CD4-positive, alpha-beta T cell (primary cell): ENCODE measurements at regions not wholly inside any gene's neighbourhood (a gene's known extent, or its start where the extent isn't known, plus 50 kb on each side); places are given as distances from the start of the nearest gene placed in this dataset.

Experiments
- ATAC-seq: fragments of 200-7000 bp; cut with Tn5 transposase; one replicate; pipeline ENCODE4 v1.10.0; 2022; ENCODE audit warnings: mild to moderate bottlenecking; ENCODE audit not compliant: poor library complexity
- CTCF ChIA-PET: fragments of 350-600 bp; sonication (Branson Sonifier 250); formaldehyde crosslinking; loops from one replicate; lab custom pipeline; 2021; ENCODE audit warnings: antibody characterized with exemption, inconsistent platforms; lab: Charles Lee
- POLR2A ChIA-PET: fragments of 350-600 bp; sonication (Branson Sonifier 250); formaldehyde crosslinking; loops from one replicate; lab custom pipeline; 2021; ENCODE audit warnings: antibody characterized with exemption, inconsistent platforms; lab: Charles Lee
- DNase-seq, 14 experiments: peaks; one replicate each; pipeline ENCODE4 v3.0.0-alpha.2; 2013 to 2020; ENCODE audit warnings: mixed read lengths in 2 of 14
- H3K27ac ChIP-seq, 2 donors: one replicate each; pipeline versions ENCODE4 v1.5.1 to v1.7.0; 2013; ENCODE audit warnings: low read length in 2 of 2, low read depth in 1 of 2, mild to moderate bottlenecking in 1 of 2
- H3K27me3 ChIP-seq, 2 experiments: 1 replicate in 1 of 2; 2 replicates in 1 of 2; pipeline versions ENCODE4 v1.6.1 to v1.7.0; 2013; ENCODE audit warnings: low read length in 2 of 2, control low read depth in 1 of 2, mild to moderate bottlenecking in 1 of 2, moderate library complexity in 1 of 2; ENCODE audit not compliant: insufficient read depth in 2 of 2, control insufficient read depth in 1 of 2
- H3K36me3 ChIP-seq: one replicate; pipeline ENCODE4 v1.6.1; 2013; ENCODE audit warnings: low read length, control low read depth; ENCODE audit not compliant: insufficient read depth
- H3K4me1 ChIP-seq: one replicate; pipeline ENCODE4 v1.6.1; 2013; ENCODE audit warnings: low read length, control low read depth; ENCODE audit not compliant: insufficient read depth
- H3K4me3 ChIP-seq: one replicate; pipeline ENCODE4 v1.5.1; 2013; ENCODE audit warnings: mild to moderate bottlenecking, low read length, moderate library complexity
- H3K9me3 ChIP-seq, 2 experiments: 1 replicate in 1 of 2; 2 replicates in 1 of 2; pipeline versions ENCODE4 v1.6.1 to v1.7.0; 2013; ENCODE audit warnings: low read length in 2 of 2, mild to moderate bottlenecking in 2 of 2, control low read depth in 1 of 2, moderate library complexity in 1 of 2; ENCODE audit not compliant: control insufficient read depth in 1 of 2, insufficient read depth in 1 of 2
- H3K27ac Mint-ChIP-seq: one replicate; pipeline ENCODE4 v1.8.0; 2020; ENCODE audit warnings: mixed read lengths
- H3K27me3 Mint-ChIP-seq: one replicate; pipeline ENCODE4 v1.8.0; 2021; ENCODE audit warnings: mixed read lengths
- H3K36me3 Mint-ChIP-seq: one replicate; pipeline ENCODE4 v1.8.0; 2021; ENCODE audit warnings: low read depth, mixed read lengths
- H3K4me1 Mint-ChIP-seq: one replicate; pipeline ENCODE4 v1.8.0; 2021; ENCODE audit warnings: low read depth, mixed read lengths
- H3K4me3 Mint-ChIP-seq: one replicate; pipeline ENCODE4 v1.8.0; 2020; ENCODE audit warnings: mild to moderate bottlenecking, mixed read lengths
- H3K9me3 Mint-ChIP-seq: one replicate; pipeline ENCODE4 v1.8.0; 2020; ENCODE audit warnings: mixed read lengths
- intact Hi-C, 2 experiments: fragments of 100-400 bp; cut with DNase I in 1 of 2; cut with micrococcal nuclease in 1 of 2; formaldehyde crosslinking; loops; one replicate each; pipeline versions ENCODE4 v1.15.1 to v1.9.0; 2023 to 2025; cut with DNase I, micrococcal nuclease
- TF ChIP-seq, protein P1 (sequence below): fragments of 200-600 bp; IDR thresholded peaks from one replicate; pipeline ENCODE4 v1.8.0; 2022; ENCODE audit warnings: antibody characterized with exemption, mild to moderate bottlenecking

- TF ChIP-seq, protein P1, sequence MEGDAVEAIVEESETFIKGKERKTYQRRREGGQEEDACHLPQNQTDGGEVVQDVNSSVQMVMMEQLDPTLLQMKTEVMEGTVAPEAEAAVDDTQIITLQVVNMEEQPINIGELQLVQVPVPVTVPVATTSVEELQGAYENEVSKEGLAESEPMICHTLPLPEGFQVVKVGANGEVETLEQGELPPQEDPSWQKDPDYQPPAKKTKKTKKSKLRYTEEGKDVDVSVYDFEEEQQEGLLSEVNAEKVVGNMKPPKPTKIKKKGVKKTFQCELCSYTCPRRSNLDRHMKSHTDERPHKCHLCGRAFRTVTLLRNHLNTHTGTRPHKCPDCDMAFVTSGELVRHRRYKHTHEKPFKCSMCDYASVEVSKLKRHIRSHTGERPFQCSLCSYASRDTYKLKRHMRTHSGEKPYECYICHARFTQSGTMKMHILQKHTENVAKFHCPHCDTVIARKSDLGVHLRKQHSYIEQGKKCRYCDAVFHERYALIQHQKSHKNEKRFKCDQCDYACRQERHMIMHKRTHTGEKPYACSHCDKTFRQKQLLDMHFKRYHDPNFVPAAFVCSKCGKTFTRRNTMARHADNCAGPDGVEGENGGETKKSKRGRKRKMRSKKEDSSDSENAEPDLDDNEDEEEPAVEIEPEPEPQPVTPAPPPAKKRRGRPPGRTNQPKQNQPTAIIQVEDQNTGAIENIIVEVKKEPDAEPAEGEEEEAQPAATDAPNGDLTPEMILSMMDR: no peak
- ChIA-PET CTCF (no interaction called here), POLR2A (no interaction called here)
- Mint-ChIP-seq H3K36me3 (no peaks in the 10 kb centered on the region), H3K9me3 (no peaks in the 10 kb centered on the region), H3K27me3 (peaks cover 16% of the 10 kb centered on the region), H3K4me1 (no peaks in the 10 kb centered on the region), H3K4me3 (no peak overlapping the region), H3K27ac (no peak overlapping the region)
- H3K4me3 ChIP-seq: no peak overlapping the region
- no peaks in the 10 kb centered on the region for H3K36me3 ChIP-seq
- ATAC-seq: no peak
- intact Hi-C loops: no loop called here
- H3K4me1 ChIP-seq: peaks cover 5% of the 10 kb centered on the region
- H3K9me3 ChIP-seq: no peaks in the 10 kb centered on the region
- H3K27ac ChIP-seq: no peak overlapping the region
- no peak for DNase-seq
- H3K27me3 ChIP-seq: no peaks in the 10 kb centered on the region
Observed at GRCh38 chr12:111166779-111167540, 201.9 kb downstream of the PHETA1 start.

DNA sequence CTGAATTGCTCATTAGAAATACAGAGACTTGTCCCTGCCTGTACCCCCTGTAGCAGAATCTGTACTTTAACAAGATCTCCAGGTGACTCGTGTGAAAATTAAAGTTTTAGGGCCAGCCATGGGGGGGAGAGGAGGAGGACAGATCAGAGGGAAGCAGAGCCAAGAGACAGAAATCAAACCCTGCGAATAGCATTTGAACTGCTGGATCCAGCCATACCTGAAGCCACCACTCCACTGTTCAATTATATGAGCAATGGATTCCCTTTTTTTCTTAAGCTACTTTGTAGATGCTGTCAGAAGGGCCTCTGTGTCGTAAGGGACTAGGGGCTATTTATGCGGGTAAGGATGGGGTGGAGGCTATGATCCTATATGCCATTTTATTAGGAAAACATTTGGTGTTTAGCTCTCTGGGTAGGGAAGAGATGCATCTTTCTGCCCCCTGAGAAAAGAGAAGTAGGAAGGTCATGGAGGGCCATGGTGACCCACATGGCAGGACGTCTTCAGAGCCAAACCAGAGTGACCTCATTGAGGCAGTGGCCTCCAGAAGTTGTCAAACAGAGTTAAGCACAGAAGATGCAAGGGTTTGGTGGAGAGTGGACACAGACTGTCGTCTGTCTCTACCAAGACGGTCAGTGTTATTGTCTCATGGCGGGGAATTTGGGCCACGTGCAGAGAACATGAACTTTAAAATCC, 203.9 kb downstream of the PHETA1 start:
- intact Hi-C loops: no loop called here
- CTCF ChIA-PET: no interaction called here

GRCh38 chr12:111163422-111163821, 205.5 kb downstream of the PHETA1 start:
- Histone ChIP-seq H3K4me1 (peaks cover 3% of the 10 kb centered on the region), H3K4me3 (no peak overlapping the region), H3K27ac (no peak overlapping the region), H3K36me3 (no peaks in the 10 kb centered on the region), H3K27me3 (no peaks in the 10 kb centered on the region), H3K9me3 (no peaks in the 10 kb centered on the region)
- intact Hi-C loops: no loop called here
- Mint-ChIP-seq H3K9me3 (no peaks in the 10 kb centered on the region), H3K4me1 (no peaks in the 10 kb centered on the region), H3K4me3 (no peak overlapping the region), H3K27me3 (peaks cover 4% of the 10 kb centered on the region), H3K36me3 (no peaks in the 10 kb centered on the region), H3K27ac (no peak overlapping the region)
- ATAC-seq (no peak), DNase-seq (no peak)
- CTCF ChIA-PET: no interaction called here
- POLR2A ChIA-PET: no interaction called here
- TF ChIP-seq, protein P1: no peak

More for the DNA sequence above, 203.9 kb downstream of the PHETA1 start:
- H3K27me3 ChIP-seq: no peaks in the 10 kb centered on the region
- H3K4me3 Mint-ChIP-seq: no peak overlapping the region
- H3K9me3 Mint-ChIP-seq: no peaks in the 10 kb centered on the region
- H3K4me1 ChIP-seq: peaks cover 3% of the 10 kb centered on the region
- H3K27ac Mint-ChIP-seq: no peak overlapping the region
- no peak overlapping the region for H3K27ac ChIP-seq
- H3K4me3 ChIP-seq: no peak overlapping the region
- peaks cover 10% of the 10 kb centered on the region for H3K27me3 Mint-ChIP-seq
- DNase-seq (no peak), ATAC-seq (no peak)
- no peaks in the 10 kb centered on the region for H3K36me3 Mint-ChIP-seq
- no peaks in the 10 kb centered on the region for H3K36me3 ChIP-seq
- H3K9me3 ChIP-seq: no peaks in the 10 kb centered on the region
- POLR2A ChIA-PET: no interaction called here
- H3K4me1 Mint-ChIP-seq: no peaks in the 10 kb centered on the region
- TF ChIP-seq, protein P1: no peak
